SU-DHL-6 (cell line): ENCODE measurements at regions not wholly inside any gene's neighbourhood (a gene's known extent, or its start where the extent isn't known, plus 50 kb on each side); places are given as distances from the start of the nearest gene placed in this dataset.

Experiments
- H2AFZ ChIP-seq: fragments of 200-600 bp; sonication (generic); 2 replicates; pipeline ENCODE4 v1.6.1; 2014; ENCODE audit warnings: low read depth, mild to moderate bottlenecking, moderate library complexity, mixed read lengths, antibody characterized with exemption, low read length; ENCODE audit not compliant: severe bottlenecking
- H3F3A ChIP-seq: fragments of 200-600 bp; shearing (Covaris generic); 2 replicates; pipeline ENCODE4 v1.6.0; 2016; ENCODE audit warnings: antibody characterized with exemption, mild to moderate bottlenecking; ENCODE audit not compliant: insufficient read depth
- H3K27ac ChIP-seq: fragments of 200-600 bp; sonication (generic); 2 replicates; pipeline ENCODE4 v1.5.1; 2016; ENCODE audit warnings: low read depth, mild to moderate bottlenecking, low read length, moderate library complexity, mixed read lengths
- H3K27me3 ChIP-seq: fragments of 200-600 bp; sonication (generic), shearing (Covaris generic); 2 replicates; pipeline ENCODE4 v1.6.0; 2014; ENCODE audit warnings: mild to moderate bottlenecking, low read length
- H3K36me3 ChIP-seq: fragments of 200-600 bp; sonication (generic); 2 replicates; pipeline ENCODE4 v1.6.1; 2014; ENCODE audit warnings: mild to moderate bottlenecking, low read length, mixed read lengths
- H3K4me2 ChIP-seq: fragments of 300-600, 200-600 bp; shearing (Covaris generic), sonication (generic); 2 replicates; pipeline ENCODE4 v1.6.0; 2014; ENCODE audit warnings: low read length, low read depth, mild to moderate bottlenecking; ENCODE audit not compliant: poor library complexity, severe bottlenecking
- H3K4me3 ChIP-seq: fragments of 200-600 bp; sonication (generic); 2 replicates; pipeline ENCODE4 v1.5.1; 2014; ENCODE audit warnings: antibody characterized with exemption, low read length, mild to moderate bottlenecking, mixed read lengths; ENCODE audit not compliant: insufficient read depth, poor library complexity, severe bottlenecking
- H3K79me2 ChIP-seq: fragments of 200-600 bp; sonication (generic); 2 replicates; pipeline ENCODE4 v1.6.1; 2014; ENCODE audit warnings: mild to moderate bottlenecking, low read length, moderate library complexity; ENCODE audit not compliant: insufficient read depth
- H3K9ac ChIP-seq: fragments of 200-600 bp; sonication (generic); 2 replicates; pipeline ENCODE4 v1.7.0; 2014; ENCODE audit warnings: mild to moderate bottlenecking, low read length
- H3K9me2 ChIP-seq: fragments of 200-600 bp; sonication (generic); replicated peaks from 2 replicates; pipeline ENCODE4 v1.6.1; 2014; ENCODE audit warnings: low read length; ENCODE audit not compliant: insufficient read depth
- H3K9me3 ChIP-seq: fragments of 200-600 bp; sonication (generic); 2 replicates; pipeline ENCODE4 v1.6.1; 2014; ENCODE audit warnings: low read length, mixed read lengths; ENCODE audit not compliant: insufficient read depth
- H4K20me1 ChIP-seq: fragments of 200-600 bp; sonication (generic); 2 replicates; pipeline ENCODE4 v1.6.1; 2014; ENCODE audit warnings: low read depth, mild to moderate bottlenecking, antibody characterized with exemption, low read length, moderate library complexity, mixed read lengths
- CTCF ChIP-seq: fragments of 200-600 bp; sonication (generic); IDR thresholded peaks from one replicate; pipeline ENCODE4 v1.5.1; 2017; ENCODE audit warnings: antibody characterized with exemption, mild to moderate bottlenecking, low read length, moderate library complexity; ENCODE audit not compliant: insufficient read depth, poor library complexity, severe bottlenecking
- EZH2phosphoT487 ChIP-seq: fragments of 200-600 bp; sonication (generic), shearing (Covaris generic); conservative IDR thresholded peaks from 2 replicates; pipeline ENCODE4 v1.6.1; 2018; ENCODE audit warnings: mild to moderate bottlenecking, antibody characterized with exemption, low read length, moderate library complexity, mixed read lengths

GRCh38 chr1:103469801-103470200, 55.7 kb upstream of the RNPC3 start:
- no peak for TF ChIP-seq CTCF
- TF ChIP-seq EZH2phosphoT487: no peak

GRCh38 chr1:103467100-103467499, 58.4 kb upstream of the RNPC3 start:
- H3K9me3 ChIP-seq: no peaks in the 10 kb centered on the region
- no peaks in the 10 kb centered on the region for H3K27me3 ChIP-seq
- H3K27ac ChIP-seq: no peak overlapping the region
- no peaks in the 10 kb centered on the region for H3F3A ChIP-seq
- H3K79me2 ChIP-seq: no peaks in the 10 kb centered on the region
- no peak overlapping the region for H3K4me2 ChIP-seq
- no peak overlapping the region for H3K4me3 ChIP-seq
- no peaks in the 10 kb centered on the region for H3K36me3 ChIP-seq
- no peaks in the 10 kb centered on the region for H4K20me1 ChIP-seq
- H3K9me2 ChIP-seq: no peaks in the 10 kb centered on the region
- TF ChIP-seq CTCF (no peak), EZH2phosphoT487 (no peak)
- no peak overlapping the region for H3K9ac ChIP-seq
- H2AFZ ChIP-seq: no peak overlapping the region

More at GRCh38 chr1:103469801-103470200, 55.7 kb upstream of the RNPC3 start:
- Histone ChIP-seq H3K79me2 (no peaks in the 10 kb centered on the region), H3K9me2 (no peaks in the 10 kb centered on the region), H3K27ac (no peak overlapping the region), H4K20me1 (no peaks in the 10 kb centered on the region), H3K27me3 (no peaks in the 10 kb centered on the region), H2AFZ (no peak overlapping the region), H3K4me2 (no peak overlapping the region), H3K36me3 (no peaks in the 10 kb centered on the region), H3K9me3 (no peaks in the 10 kb centered on the region), H3K9ac (no peak overlapping the region), H3F3A (no peaks in the 10 kb centered on the region), H3K4me3 (no peak overlapping the region)

GRCh38 chr1:103461161-103462105, 64.1 kb upstream of the RNPC3 start:
- Histone ChIP-seq H3K27ac (no peak overlapping the region), H4K20me1 (no peaks in the 10 kb centered on the region), H3K9me2 (no peaks in the 10 kb centered on the region), H3F3A (no peaks in the 10 kb centered on the region; the same call in 1 of the 2 replicates), H3K27me3 (no peaks in the 10 kb centered on the region), H3K9me3 (no peaks in the 10 kb centered on the region), H2AFZ (no peak overlapping the region), H3K79me2 (no peaks in the 10 kb centered on the region), H3K4me3 (no peak overlapping the region), H3K4me2 (no peak overlapping the region), H3K36me3 (no peaks in the 10 kb centered on the region), H3K9ac (no peak overlapping the region)
- TF ChIP-seq CTCF (peak; percentile 36), EZH2phosphoT487 (no peak)
